NCI-H446 (cell line): ENCODE measurements at regions not wholly inside any gene's neighbourhood (a gene's known extent, or its start where the extent isn't known, plus 50 kb on each side); places are given as distances from the start of the nearest gene placed in this dataset.
"Not testable (repeated sequence)": the region's sequence is repeated elsewhere in the genome, so short reads cannot be mapped to it uniquely, and the experiment has no call there.

Source experiments
- DNase-seq, 2 experiments: peaks; one replicate each; lab custom pipeline; 2025; lab: John Stamatoyannopoulos, UW

DNA sequence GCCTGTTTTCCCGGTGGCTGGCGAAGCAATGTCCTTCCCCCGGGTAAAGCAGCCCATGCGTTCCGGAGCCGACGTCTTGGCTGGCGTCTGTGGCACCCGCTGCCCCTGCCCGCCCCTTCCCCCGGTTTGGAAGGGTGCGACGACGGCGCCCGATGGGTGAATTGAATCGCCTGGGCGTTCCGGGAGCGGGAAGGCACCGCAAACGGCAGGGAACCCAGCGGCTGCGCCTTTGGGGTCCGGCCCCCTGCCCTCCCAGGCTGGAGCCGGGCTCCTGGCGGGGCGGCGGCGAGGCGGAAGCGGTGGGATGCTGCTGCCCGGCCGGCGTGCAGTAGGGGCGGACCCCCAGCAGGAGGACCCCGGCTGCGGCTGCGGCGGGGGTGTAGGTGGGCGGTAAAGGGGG, 123.6 kb upstream of the RHOU start:
- not testable (repeated sequence) for DNase-seq

DNA sequence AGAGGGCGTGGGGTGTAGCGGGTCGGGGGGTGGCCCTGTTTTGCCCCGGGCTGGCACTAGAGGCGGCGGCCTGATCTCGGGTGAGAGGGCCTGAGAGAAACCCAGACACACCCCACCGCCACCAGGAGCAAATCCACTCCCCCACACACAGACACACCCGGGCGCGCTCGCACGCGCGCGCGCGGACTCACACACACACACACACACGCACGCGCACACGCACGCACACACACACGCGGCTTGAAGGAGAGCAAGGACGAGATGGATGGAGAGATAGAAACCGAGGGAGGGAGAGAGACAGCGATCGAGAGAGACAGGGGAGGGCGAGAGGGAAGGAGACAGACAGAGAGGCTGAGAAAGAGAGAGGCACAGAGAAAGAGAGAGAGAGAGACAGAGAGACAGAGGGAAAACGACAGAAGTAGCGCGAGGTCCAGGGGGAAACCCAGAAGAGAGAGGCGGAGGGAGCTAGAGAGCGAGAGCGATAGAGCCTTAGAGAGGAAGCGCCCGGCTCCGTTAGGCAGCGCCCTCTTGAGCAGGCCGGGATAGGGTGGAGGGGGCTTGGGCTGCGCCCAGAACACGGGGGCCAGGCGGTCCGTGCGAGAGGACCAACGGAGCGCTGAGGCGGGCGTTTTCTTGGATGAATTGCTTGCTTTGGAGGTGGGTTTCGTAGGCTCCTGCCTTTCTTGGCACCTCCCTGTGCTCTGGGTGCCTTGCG, 113.1 kb upstream of the RHOU start:
- DNase-seq = not testable (repeated sequence)

DNA sequence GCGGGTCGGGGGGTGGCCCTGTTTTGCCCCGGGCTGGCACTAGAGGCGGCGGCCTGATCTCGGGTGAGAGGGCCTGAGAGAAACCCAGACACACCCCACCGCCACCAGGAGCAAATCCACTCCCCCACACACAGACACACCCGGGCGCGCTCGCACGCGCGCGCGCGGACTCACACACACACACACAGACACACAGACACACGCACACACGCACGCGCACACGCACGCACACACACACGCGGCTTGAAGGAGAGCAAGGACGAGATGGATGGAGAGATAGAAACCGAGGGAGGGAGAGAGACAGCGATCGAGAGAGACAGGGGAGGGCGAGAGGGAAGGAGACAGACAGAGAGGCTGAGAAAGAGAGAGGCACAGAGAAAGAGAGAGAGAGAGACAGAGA, 108.8 kb upstream of the RHOU start:
- not testable (repeated sequence) for DNase-seq

DNA sequence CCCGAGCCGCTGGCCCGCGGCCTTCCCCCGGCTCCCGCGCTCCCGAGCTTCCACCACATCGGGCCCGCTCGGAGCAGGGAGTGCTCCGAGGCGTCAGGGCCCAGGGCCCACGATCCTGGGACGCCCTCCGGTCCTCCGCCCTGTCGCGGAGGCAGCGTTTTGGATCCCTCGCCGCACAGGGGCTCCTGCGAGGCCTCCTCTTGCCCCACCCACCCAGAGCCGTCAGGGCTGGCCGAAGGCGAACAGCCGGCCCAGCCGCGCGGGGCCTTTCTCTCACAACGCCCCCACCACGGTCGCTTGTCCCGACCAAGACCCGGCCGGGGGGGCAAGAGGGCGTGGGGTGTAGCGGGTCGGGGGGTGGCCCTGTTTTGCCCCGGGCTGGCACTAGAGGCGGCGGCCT, 102.4 kb upstream of the RHOU start:
- DNase-seq = not testable (repeated sequence)

DNA sequence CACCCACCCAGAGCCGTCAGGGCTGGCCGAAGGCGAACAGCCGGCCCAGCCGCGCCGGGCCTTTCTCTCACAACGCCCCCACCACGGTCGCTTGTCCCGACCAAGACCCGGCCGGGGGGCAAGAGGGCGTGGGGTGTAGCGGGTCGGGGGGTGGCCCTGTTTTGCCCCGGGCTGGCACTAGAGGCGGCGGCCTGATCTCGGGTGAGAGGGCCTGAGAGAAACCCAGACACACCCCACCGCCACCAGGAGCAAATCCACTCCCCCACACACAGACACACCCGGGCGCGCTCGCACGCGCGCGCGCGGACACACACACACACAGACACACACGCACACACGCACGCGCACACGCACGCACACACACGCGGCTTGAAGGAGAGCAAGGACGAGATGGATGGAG, 100.0 kb upstream of the RHOU start:
- not testable (repeated sequence) for DNase-seq

DNA sequence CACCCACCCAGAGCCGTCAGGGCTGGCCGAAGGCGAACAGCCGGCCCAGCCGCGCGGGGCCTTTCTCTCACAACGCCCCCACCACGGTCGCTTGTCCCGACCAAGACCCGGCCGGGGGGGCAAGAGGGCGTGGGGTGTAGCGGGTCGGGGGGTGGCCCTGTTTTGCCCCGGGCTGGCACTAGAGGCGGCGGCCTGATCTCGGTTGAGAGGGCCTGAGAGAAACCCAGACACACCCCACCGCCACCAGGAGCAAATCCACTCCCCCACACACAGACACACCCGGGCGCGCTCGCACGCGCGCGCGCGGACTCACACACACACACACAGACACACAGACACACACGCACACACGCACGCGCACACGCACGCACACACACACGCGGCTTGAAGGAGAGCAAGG, 97.8 kb upstream of the RHOU start:
- DNase-seq = not testable (repeated sequence)

DNA sequence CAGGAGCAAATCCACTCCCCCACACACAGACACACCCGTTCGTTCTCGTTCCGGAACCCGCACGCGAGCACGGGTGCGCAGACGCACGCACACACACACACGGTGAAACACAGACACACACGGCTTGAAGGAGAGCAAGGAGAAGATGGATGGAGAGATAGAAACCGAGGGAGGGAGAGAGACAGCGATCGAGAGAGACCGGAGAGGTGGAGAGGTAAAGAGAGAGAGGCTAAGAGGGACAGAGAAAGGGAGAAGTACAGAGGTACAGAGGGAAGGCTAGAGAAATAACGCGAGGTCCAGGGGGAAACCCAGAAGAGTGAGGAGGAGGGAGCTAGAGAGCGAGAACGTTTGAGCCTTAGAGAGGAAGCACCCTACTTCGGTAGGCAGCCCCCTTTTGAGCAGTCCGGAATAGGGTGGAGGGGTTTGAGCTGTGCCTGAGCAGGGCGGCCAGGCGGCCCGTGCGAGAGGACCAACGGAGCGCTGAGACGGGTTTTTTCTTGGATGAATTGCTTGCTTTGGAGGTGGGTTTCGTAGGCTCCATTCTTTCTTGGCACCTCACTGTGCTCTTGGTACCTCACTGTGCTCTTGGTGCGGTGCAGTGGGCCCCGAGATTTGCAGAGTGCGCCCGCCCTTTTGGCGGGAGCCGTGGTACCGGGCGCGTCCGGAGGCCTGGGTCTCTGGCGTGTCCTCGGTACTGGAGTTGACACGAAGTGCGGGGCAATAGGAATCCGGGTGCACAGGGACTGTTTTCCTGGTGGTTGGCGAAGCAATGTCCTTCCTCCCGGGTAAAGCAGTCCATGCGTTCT, 88.4 kb upstream of the RHOU start:
- peak; percentile 33 to 58 for DNase-seq

DNA sequence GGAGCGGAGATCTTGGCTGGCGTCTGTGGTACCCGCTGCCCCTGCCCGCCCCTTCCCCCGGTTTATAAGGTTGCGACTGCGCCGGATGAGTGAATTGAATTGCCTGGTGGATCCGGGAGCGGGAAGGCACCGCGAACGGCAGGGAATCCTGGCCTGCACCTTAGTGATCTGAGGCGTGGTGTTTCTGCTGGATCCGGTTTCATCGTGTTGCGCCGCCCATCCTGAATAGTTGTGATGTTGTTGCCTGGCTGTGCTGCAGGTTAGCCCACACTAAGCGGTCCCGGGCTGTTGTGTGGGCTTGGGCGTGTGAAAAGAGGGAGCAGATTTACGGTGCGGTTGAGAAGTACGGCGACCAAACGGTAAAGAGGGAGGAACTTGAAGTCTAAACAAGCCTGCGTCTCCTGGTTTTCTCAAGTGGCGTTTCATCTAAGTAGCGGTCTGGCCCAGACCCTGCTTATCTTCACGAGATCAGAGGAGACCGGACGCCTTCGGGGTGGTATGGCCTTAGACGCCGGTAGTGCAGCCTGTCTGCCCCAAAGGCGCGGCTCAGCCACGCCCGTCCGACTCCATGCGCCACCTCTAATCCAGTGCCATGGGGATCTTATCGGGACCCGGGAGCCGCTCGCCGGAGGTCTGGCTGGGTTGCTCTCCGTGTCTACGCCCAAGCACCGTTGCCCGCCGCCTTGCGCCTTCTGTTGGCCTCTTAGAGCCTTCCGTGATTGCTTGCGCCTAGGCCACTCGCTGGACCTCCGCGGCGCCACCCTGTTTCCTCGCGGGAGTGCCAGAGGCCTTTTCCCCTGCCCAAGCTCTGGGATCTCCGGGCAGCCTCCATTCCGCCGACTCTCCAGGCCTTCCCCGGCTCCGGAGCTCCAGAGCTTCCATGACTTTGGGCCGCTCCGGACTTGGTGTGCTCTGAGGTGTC, 87.5 kb upstream of the RHOU start:
- peak; percentile 45 to 78 for DNase-seq

DNA sequence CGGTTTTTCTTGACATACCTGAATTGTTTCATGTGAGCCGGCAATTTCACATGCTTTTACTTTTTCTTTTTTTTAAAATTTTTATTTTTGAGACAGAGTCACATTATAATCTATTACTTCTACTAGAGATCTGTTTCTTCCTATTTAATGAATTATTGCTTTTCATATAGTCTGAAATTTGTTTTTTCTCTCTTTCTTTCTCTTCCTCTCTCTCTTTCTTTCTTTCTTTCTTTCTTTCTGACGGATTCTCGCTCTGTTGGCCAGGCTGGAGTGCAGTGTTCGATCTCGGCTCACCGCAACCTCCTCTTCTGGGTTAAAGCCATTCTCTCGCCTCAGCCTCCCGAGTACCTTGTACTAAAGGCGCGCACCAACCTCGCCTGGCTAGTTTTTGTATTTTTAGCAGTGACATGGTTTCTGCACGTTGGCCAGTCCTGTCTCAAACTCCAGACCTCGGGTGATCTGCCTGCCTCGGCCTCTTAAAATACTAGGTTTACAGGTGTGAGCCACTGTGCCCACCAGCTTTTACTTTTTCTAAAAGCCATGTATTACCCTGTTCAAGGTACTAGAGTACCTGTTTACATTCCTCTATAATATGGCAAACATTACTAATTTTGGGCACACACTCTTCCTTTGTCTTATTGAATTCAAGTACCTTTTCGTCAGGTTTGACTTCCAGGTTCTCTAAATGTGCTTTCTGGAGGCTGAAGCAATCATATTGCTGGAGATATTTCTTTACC, 86.5 kb upstream of the RHOU start:
- DNase-seq = no peak

DNA sequence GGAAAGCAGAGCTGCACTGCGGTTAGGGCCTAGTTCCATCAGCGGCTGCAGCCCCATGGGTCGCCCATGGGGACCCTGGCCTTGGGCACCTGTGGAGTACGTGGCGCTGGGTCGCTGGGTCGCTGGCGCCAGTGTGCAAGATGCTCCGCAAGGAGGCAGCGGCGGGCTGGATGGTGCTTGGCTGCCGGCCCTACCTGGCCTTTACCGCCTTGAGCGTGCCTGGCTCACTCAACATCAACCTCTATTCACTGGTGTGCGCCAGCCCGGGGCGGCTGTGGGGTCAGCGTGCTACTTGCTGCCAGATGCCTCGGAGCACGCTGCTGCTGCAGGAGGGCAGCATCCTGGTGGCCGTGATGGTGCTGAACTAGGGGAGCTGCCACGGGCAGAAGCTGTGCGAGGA, 85.1 kb upstream of the RHOU start:
- DNase-seq = no peak

DNA sequence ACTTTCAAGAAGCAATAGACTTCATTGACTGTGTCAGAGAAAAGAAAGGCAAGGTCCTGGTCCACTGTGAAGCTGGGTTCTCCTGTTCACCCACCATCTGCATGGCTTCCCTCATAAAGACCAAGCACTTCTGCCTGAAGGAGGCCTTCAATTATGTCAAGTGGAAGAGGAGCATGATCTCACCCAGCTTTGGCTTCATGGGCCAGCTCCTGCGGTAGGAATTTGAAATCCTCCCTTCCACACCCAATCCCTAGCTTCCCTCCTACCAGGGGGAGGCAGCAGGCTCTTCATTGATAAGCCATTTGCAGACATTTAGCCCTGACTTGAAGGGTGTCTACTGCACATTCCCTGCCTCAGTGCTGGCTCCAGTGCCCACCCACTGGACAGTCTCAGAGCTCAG, 84.3 kb upstream of the RHOU start:
- DNase-seq = no peak

DNA sequence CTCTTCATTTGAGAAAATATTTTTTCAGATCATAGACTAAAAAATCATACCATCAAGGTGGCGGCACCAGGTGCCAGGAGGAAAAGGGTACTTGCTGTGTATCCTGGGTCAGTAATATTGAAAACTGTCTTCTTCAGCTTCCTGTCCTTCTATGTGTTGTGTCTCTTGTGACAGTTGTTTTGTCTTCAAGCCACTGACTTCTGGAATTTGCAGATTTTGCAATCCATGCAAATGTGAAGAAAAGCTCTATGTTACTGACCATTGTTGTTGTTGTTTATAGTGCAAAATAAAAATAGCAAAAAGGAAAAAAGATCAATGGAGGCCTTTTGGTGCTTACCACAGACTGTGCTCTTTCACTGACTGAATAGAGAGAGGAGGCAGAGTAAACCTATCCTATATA, 83.2 kb upstream of the RHOU start:
- DNase-seq = no peak

DNA sequence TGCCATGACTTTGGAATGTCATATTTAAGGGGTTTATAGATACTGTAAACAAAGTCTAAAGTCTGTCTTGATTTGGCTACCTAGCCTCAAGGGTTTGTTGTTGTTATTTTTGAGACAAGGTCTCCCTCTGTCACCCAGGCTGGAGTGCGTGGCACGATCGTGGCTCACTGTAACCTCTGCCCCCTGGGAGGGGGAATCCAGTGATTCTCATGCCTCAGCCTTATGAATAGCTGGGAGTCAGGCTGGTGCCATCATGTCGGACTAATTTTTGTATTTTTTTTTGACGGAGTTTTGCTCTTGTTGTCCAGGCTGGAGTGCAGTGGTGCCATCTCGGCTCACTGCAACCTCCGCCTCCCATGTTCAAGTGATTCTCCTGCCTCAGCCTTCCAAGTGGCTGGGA, 82.2 kb upstream of the RHOU start:
- not testable (repeated sequence) for DNase-seq

DNA sequence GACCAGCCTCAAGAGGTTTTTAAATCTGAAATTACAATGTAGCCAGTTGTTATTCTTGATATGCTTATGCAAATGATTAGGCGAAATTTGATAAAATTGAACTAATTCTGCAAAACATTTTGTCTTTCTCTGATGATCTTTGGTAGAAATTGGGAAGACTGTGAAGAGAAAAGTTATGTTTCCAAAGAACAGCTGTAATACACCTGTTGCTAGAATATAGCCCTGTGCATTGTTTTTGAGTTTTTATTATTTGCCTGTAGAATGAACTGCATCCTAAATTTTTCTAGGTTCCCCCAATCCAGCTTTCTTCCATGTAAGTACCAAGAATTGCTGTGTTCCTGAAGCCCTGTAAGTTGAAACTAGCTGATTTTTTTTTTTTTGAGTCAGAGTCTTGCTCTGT, 81.5 kb upstream of the RHOU start:
- DNase-seq = no peak

DNA sequence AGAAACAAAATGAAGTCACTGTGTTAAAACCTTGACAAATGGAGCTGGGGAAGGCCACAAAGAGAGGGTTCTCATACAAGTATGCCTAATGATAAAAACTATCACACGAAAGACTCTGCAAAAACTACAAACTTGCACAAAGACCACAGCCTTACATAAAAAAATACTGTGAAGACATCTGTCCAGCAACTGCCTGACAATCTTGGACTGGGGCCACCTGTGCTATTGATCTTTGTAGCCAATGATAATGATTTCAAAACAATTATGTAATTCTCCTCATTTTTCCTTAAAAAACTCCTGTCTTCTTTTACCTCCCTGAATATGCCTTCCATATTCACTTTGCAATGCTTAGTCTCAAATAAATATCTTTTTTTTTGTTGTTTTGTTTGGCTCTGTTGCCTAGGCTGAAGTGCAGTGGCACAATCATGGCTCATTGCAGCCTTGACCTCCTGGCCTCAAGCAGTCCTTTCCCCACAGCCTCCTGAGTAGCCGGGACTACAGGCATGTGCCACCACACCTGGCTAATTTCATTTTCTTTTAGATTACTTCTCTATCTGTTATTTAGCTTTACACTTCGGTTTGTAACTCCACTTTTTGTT, 79.4 kb upstream of the RHOU start:
- DNase-seq = no peak

DNA sequence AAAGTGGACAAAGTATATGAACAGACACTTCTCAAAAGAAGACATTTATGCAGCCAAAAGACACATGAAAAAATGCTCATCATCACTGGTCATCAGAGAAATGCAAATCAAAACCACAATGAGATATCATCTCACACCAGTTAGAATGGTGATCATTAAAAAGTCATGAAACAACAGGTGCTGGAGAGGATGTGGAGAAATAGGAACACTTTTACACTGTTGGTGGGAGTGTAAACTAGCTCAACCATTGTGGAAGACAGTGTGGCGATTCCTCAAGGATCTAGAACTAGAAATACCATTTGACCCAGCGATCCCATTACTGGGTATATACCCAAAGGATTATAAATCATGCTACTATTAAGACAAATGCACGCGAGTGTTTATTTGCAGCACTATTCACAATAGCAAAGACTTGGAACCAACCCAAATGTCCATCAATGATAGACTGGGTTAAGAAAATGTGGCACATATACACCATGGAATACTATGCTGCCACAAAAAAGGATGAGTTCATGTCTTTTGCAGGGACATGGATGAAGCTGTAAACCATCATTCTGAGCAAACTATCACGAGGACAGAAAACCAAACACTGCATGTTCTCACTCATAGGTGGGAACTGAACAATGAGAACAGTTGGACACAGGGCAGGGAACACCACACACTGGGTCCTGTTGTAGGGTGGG, 73.1 kb upstream of the RHOU start:
- not testable (repeated sequence) for DNase-seq

DNA sequence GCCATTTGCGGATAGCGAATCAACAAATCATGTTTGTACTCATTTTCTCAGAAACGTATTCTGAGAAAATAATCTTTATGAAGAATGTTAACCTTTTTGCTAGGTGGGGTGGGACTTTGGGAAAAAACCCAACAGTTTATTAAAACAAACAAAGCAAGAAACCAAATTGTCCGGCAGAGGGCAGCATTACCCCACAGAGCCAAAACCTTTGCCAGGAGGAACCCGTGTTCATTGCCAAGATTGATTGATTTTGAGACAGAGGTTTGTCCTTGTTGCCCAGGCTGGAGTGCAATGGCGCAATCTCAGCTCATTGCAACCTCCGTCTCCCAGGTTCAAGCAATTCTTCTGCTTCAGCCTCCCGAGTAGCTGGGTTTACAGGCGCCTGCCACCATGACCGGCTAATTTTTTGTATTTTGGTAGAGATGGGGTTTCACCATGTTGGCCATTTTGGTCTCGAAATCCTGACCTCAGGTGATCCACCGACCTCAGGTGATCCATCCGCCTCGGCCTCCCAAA, 70.8 kb upstream of the RHOU start:
- DNase-seq = peak; percentile 78 to 91

DNA sequence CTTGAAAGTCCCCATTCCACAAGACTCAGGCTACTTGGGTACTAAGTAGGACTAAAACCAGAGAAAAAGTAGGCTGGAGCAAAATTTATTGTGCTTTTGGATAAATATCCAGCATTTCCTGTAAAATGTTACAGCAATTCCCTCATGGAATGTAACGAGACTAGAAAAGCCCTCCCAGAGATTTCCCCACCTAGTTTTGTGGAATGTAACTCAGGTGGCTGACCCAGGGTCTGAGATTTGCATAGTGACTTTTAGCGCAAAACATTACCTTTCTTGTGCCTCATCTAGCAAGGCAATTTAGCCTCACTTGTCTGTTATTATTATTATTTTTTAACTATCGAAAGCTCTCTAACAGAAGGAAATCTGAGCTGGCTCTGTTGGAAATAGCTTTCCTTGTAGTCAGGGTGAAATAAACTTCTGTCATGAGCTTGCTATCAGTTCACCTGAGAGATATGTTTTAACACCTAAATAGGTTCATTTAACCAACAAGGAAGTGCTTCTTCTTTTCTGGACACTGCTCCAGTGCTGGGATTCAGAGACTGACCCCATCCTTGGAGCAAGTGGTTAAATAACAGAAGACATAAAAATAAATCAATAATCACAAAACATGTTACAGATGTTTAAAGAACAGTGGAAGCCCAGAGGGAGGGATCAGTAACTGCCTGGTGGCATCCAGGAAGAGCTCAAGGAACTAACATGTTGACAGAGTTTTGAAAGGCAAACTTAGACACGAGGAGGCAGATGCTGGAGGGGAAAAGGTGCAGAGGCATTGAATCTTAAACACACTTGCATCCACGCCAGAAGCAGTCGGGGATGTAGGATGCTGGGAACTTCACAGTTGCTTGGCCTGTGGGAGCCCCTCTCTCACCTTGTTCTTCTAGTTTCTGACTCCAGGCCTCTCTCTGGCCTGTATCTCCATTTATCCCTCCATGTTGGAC, 68.3 kb upstream of the RHOU start:
- no peak for DNase-seq

DNA sequence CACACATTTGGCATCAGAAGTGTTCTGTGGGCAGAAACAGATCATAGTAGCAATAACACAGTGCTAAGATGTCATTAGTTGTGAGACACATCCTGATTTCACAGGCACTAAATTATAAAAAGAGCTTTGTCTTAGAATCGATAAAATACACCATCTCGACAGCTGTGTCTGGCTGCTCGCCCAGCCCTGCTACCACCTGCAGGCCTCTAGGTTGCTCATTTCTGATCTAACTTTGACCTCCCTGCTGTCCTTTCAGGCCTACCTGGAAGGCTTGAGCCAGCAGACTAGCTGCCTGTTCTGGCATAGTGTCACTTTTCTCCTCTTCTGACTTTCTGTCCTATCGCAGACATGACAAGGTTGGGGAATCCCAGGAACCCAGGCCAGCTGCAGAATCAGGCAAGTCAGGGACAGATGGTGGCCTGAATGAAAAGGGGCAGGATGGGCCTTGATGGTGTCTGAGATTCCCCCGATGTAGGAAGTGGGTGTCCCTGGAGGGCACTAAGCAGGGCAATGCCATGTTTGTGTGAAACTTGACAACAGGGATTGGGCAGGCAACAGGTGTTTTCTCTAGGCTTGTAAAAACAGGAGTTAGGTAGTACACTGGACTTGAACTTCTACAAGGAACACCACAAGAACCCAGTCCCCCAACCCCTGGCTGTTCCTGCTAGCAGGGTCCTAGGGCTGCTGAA, 66.6 kb upstream of the RHOU start:
- no peak for DNase-seq
